Hepatocyte (in vitro differentiated cells): ENCODE measurements at regions not wholly inside any gene's neighbourhood (a gene's known extent, or its start where the extent isn't known, plus 50 kb on each side); places are given as distances from the start of the nearest gene placed in this dataset.

Experiments
- DNase-seq: peaks from one replicate; pipeline ENCODE4 v3.0.0-alpha.2; 2016; ENCODE audit warnings: low spot score
- H2AFZ ChIP-seq: fragments of 200-600 bp; sonication (generic); 2 replicates; pipeline ENCODE4 v1.6.0; 2016; ENCODE audit warnings: antibody characterized with exemption, mild to moderate bottlenecking
- H3K27ac ChIP-seq: fragments of 200-600 bp; sonication (generic); 2 replicates; pipeline ENCODE4 v1.5.1; 2016; ENCODE audit warnings: mild to moderate bottlenecking
- H3K27me3 ChIP-seq: fragments of 200-600 bp; sonication (generic); 2 replicates; pipeline ENCODE4 v1.6.1; 2016
- H3K36me3 ChIP-seq: fragments of 200-600 bp; sonication (generic); replicated peaks from 2 replicates; pipeline ENCODE4 v1.5.1; 2016; ENCODE audit warnings: low read depth; ENCODE audit not compliant: insufficient read depth
- H3K4me1 ChIP-seq: fragments of 200-600 bp; sonication (generic); 2 replicates; pipeline ENCODE4 v1.5.1; 2016; ENCODE audit warnings: mild to moderate bottlenecking, moderate library complexity; ENCODE audit not compliant: insufficient read depth
- H3K4me2 ChIP-seq: fragments of 200-600 bp; sonication (generic); 2 replicates; pipeline ENCODE4 v1.6.0; 2016
- H3K4me3 ChIP-seq: fragments of 200-600 bp; sonication (generic); 2 replicates; pipeline ENCODE4 v1.5.1; 2016; ENCODE audit warnings: mild to moderate bottlenecking
- H3K79me2 ChIP-seq: fragments of 200-600 bp; sonication (generic); 2 replicates; pipeline ENCODE4 v1.6.0; 2017; ENCODE audit warnings: mild to moderate bottlenecking
- H3K9me2 ChIP-seq: fragments of 200-600 bp; sonication (generic); replicated peaks from 2 replicates; pipeline ENCODE4 v1.6.0; 2017; ENCODE audit warnings: mild to moderate bottlenecking; ENCODE audit not compliant: insufficient read depth
- H3K9me3 ChIP-seq: fragments of 200-600 bp; sonication (generic); 2 replicates; pipeline ENCODE4 v1.5.1; 2016; ENCODE audit warnings: low read depth, mild to moderate bottlenecking
- H4K20me1 ChIP-seq: fragments of 200-600 bp; sonication (generic); 2 replicates; pipeline ENCODE4 v1.6.0; 2016; ENCODE audit warnings: mild to moderate bottlenecking; ENCODE audit not compliant: insufficient read depth, poor library complexity, severe bottlenecking
- CTCF ChIP-seq: fragments of 200-600 bp; sonication (generic); IDR thresholded peaks from 2 replicates; pipeline ENCODE4 v1.5.1; 2016; ENCODE audit warnings: antibody characterized with exemption, mild to moderate bottlenecking; ENCODE audit not compliant: poor library complexity
- EZH2 ChIP-seq: fragments of 200-600 bp; sonication (generic); IDR thresholded peaks from 2 replicates; pipeline ENCODE4 v1.6.1; 2016; ENCODE audit warnings: antibody characterized with exemption, mild to moderate bottlenecking, borderline replicate concordance
- EZH2phosphoT487 ChIP-seq: fragments of 200-600 bp; sonication (generic); IDR thresholded peaks from one replicate; pipeline ENCODE4 v1.6.1; 2018; ENCODE audit warnings: antibody characterized with exemption, mild to moderate bottlenecking, low read depth, moderate library complexity; ENCODE audit not compliant: unreplicated experiment, severe bottlenecking
- whole genome bisulfite sequencing: methylation state at CpG from one replicate; pipeline ENCODE4 v1.1.6; 2016; ENCODE audit warnings: low lambda C conversion rate; ENCODE audit errors: missing lambda C conversion rate; 5-methylcytosine and 5-hydroxymethylcytosine counted together

GRCh38 chr1:22284906-22285548 lies 142.1 kb upstream of the WNT4 start:
- no peaks in the 10 kb centered on the region for H3K27me3 ChIP-seq
- H3K4me1 ChIP-seq = peaks cover 8% of the 10 kb centered on the region
- H3K4me3 ChIP-seq = no peak overlapping the region
- H3K9me3 ChIP-seq = no peaks in the 10 kb centered on the region
- no peak overlapping the region for H3K27ac ChIP-seq
- no peak overlapping the region for H2AFZ ChIP-seq
- WGBS = 96% methylated on average over 15 of the region's 15 CpGs
- DNase-seq = no peak
- TF ChIP-seq EZH2phosphoT487 = no peak
- TF ChIP-seq CTCF = no peak
- TF ChIP-seq EZH2 = no peak
- H3K36me3 ChIP-seq = no peaks in the 10 kb centered on the region
- H3K9me2 ChIP-seq = no peaks in the 10 kb centered on the region
- H3K79me2 ChIP-seq = no peaks in the 10 kb centered on the region
- H4K20me1 ChIP-seq = no peaks in the 10 kb centered on the region
- H3K4me2 ChIP-seq = no peak overlapping the region

- peaks cover 8% of the 10 kb centered on the region for H3K4me1 ChIP-seq
- no peak for TF ChIP-seq CTCF
- no peak for TF ChIP-seq EZH2
- no peak for TF ChIP-seq EZH2phosphoT487
- H3K4me3 ChIP-seq = no peak overlapping the region
- DNase-seq = no peak
- 95% methylated on average over 26 of the region's 37 CpGs for WGBS
- H3K27ac ChIP-seq = no peak overlapping the region
- no peaks in the 10 kb centered on the region for H3K9me3 ChIP-seq
- no peak overlapping the region for H2AFZ ChIP-seq
- no peaks in the 10 kb centered on the region for H3K9me2 ChIP-seq
- H3K36me3 ChIP-seq = no peaks in the 10 kb centered on the region
- H4K20me1 ChIP-seq = no peaks in the 10 kb centered on the region
- no peaks in the 10 kb centered on the region for H3K27me3 ChIP-seq
- H3K79me2 ChIP-seq = no peaks in the 10 kb centered on the region
- H3K4me2 ChIP-seq = no peak overlapping the region
These were observed 142.9 kb upstream of the WNT4 start for GRCh38 chr1:22285549-22286396.

GRCh38 chr1:22286491-22286890 lies 143.6 kb upstream of the WNT4 start:
- TF ChIP-seq CTCF (no peak), EZH2phosphoT487 (no peak), EZH2 (no peak)
- DNase-seq = no peak
- Histone ChIP-seq H3K36me3 (no peaks in the 10 kb centered on the region), H3K4me2 (no peak overlapping the region), H3K79me2 (no peaks in the 10 kb centered on the region), H3K9me3 (no peaks in the 10 kb centered on the region), H4K20me1 (no peaks in the 10 kb centered on the region), H3K4me3 (no peak overlapping the region), H2AFZ (no peak overlapping the region), H3K27me3 (no peaks in the 10 kb centered on the region), H3K27ac (no peak overlapping the region), H3K4me1 (peaks cover 8% of the 10 kb centered on the region), H3K9me2 (no peaks in the 10 kb centered on the region)
- WGBS = 74% methylated on average over 2 of the region's 2 CpGs
